ENCODE measurements at regions not wholly inside any gene's neighbourhood (a gene's known extent, or its start where the extent isn't known, plus 50 kb on each side); places are given as distances from the start of the nearest gene placed in this dataset.

- ChIA-PET POLR2A (no interaction called here), CTCF (no interaction called here)
- Histone ChIP-seq H3K36me3 (ENCODE audit: control insufficient read depth in 2 of 3, insufficient read depth in 3 of 3, low read length in 3 of 3) (no peaks in the 10 kb centered on the region), H3K9me3 (ENCODE audit: control insufficient read depth in 2 of 3, low read length in 3 of 3) (no peaks in the 10 kb centered on the region), H3K4me1 (ENCODE audit: control insufficient read depth in 2 of 2, insufficient read depth in 2 of 2, low read length in 2 of 2) (no peaks in the 10 kb centered on the region), H3K4me3 (ENCODE audit: low read length) (no peak overlapping the region), H3K27ac (ENCODE audit: low read depth, low read length) (no peak overlapping the region), H3K27me3 (ENCODE audit: control insufficient read depth in 2 of 2, insufficient read depth in 2 of 2, low read length in 2 of 2) (no peaks in the 10 kb centered on the region)
- no peak overlapping the region for H3K27ac Mint-ChIP-seq
- no peak for ATAC-seq
- H3K4me1 Mint-ChIP-seq = no peaks in the 10 kb centered on the region
- intact Hi-C loops (cut with micrococcal nuclease) = no loop called here
- H3K9me3 Mint-ChIP-seq = peaks cover 0 to 18% (median 9%) of the 10 kb centered on the region in 11 donors
- no peak overlapping the region for H3K4me3 Mint-ChIP-seq
- no peak for DNase-seq
- H3K36me3 Mint-ChIP-seq = no peaks in the 10 kb centered on the region
- no peaks in the 10 kb centered on the region for H3K27me3 Mint-ChIP-seq
Measured at GRCh38 chr7:8893775-8894174, 460.4 kb downstream of the NXPH1 start.

- ChIA-PET POLR2A (no interaction called here), CTCF (no interaction called here)
- no peak for DNase-seq
- Histone ChIP-seq H3K4me3 (ENCODE audit: low read length) (no peak overlapping the region), H3K27me3 (ENCODE audit: control insufficient read depth in 2 of 2, insufficient read depth in 2 of 2, low read length in 2 of 2) (no peaks in the 10 kb centered on the region), H3K9me3 (ENCODE audit: control insufficient read depth in 2 of 3, low read length in 3 of 3) (no peaks in the 10 kb centered on the region), H3K4me1 (ENCODE audit: control insufficient read depth in 2 of 2, insufficient read depth in 2 of 2, low read length in 2 of 2) (no peaks in the 10 kb centered on the region), H3K27ac (ENCODE audit: low read depth, low read length) (no peak overlapping the region), H3K36me3 (ENCODE audit: control insufficient read depth in 2 of 3, insufficient read depth in 3 of 3, low read length in 3 of 3) (no peaks in the 10 kb centered on the region)
- Mint-ChIP-seq H3K27me3 (no peaks in the 10 kb centered on the region), H3K4me3 (no peak overlapping the region), H3K27ac (no peak overlapping the region), H3K9me3 (peaks cover 0 to 7% (median 0%) of the 10 kb centered on the region in 11 donors), H3K36me3 (no peaks in the 10 kb centered on the region), H3K4me1 (no peaks in the 10 kb centered on the region)
- intact Hi-C loops (cut with micrococcal nuclease) = no loop called here
- no peak for ATAC-seq
Measured at GRCh38 chr7:8906396-8907075, 473.1 kb downstream of the NXPH1 start.

GRCh38 chr7:8908889-8909288, 475.5 kb downstream of the NXPH1 start:
- peaks cover 0 to 3% (median 0%) of the 10 kb centered on the region in 11 donors for H3K9me3 Mint-ChIP-seq
- Histone ChIP-seq H3K27me3 (ENCODE audit: control insufficient read depth in 2 of 2, insufficient read depth in 2 of 2, low read length in 2 of 2) (no peaks in the 10 kb centered on the region), H3K27ac (ENCODE audit: low read depth, low read length) (no peak overlapping the region), H3K9me3 (ENCODE audit: control insufficient read depth in 2 of 3, low read length in 3 of 3) (no peaks in the 10 kb centered on the region), H3K4me1 (ENCODE audit: control insufficient read depth in 2 of 2, insufficient read depth in 2 of 2, low read length in 2 of 2) (no peaks in the 10 kb centered on the region), H3K36me3 (ENCODE audit: control insufficient read depth in 2 of 3, insufficient read depth in 3 of 3, low read length in 3 of 3) (no peaks in the 10 kb centered on the region), H3K4me3 (ENCODE audit: low read length) (no peak overlapping the region)
- no peaks in the 10 kb centered on the region for H3K27me3 Mint-ChIP-seq
- DNase-seq (no peak), ATAC-seq (no peak)
- no peak overlapping the region for H3K27ac Mint-ChIP-seq
- ChIA-PET POLR2A (no interaction called here), CTCF (no interaction called here)
- no peaks in the 10 kb centered on the region for H3K4me1 Mint-ChIP-seq
- intact Hi-C loops (cut with micrococcal nuclease) = no loop called here
- no peaks in the 10 kb centered on the region for H3K36me3 Mint-ChIP-seq
- H3K4me3 Mint-ChIP-seq = no peak overlapping the region

GRCh38 chr7:8913682-8914081, 480.3 kb downstream of the NXPH1 start:
- Mint-ChIP-seq H3K36me3 (no peaks in the 10 kb centered on the region), H3K9me3 (peaks cover 0 to 6% (median 0%) of the 10 kb centered on the region in 11 donors), H3K27me3 (no peaks in the 10 kb centered on the region), H3K27ac (no peak overlapping the region), H3K4me1 (no peaks in the 10 kb centered on the region), H3K4me3 (no peak overlapping the region)
- Histone ChIP-seq H3K4me1 (ENCODE audit: control insufficient read depth in 2 of 2, insufficient read depth in 2 of 2, low read length in 2 of 2) (no peaks in the 10 kb centered on the region), H3K27me3 (ENCODE audit: control insufficient read depth in 2 of 2, insufficient read depth in 2 of 2, low read length in 2 of 2) (no peaks in the 10 kb centered on the region), H3K4me3 (ENCODE audit: low read length) (no peak overlapping the region), H3K36me3 (ENCODE audit: control insufficient read depth in 2 of 3, insufficient read depth in 3 of 3, low read length in 3 of 3) (no peaks in the 10 kb centered on the region), H3K27ac (ENCODE audit: low read depth, low read length) (no peak overlapping the region), H3K9me3 (ENCODE audit: control insufficient read depth in 2 of 3, low read length in 3 of 3) (no peaks in the 10 kb centered on the region)
- intact Hi-C loops (cut with micrococcal nuclease) = no loop called here
- ATAC-seq (no peak), DNase-seq (no peak)
- ChIA-PET POLR2A (no interaction called here), CTCF (no interaction called here)

GRCh38 chr7:8921807-8922206, 488.4 kb downstream of the NXPH1 start:
- POLR2A ChIA-PET = no interaction called here
- no peak for ATAC-seq
- intact Hi-C loops (cut with micrococcal nuclease) = no loop called here
- no peaks in the 10 kb centered on the region for H3K9me3 ChIP-seq (ENCODE audit: control insufficient read depth in 2 of 3, low read length in 3 of 3)
- H3K36me3 ChIP-seq (ENCODE audit: control insufficient read depth in 2 of 3, insufficient read depth in 3 of 3, low read length in 3 of 3) = no peaks in the 10 kb centered on the region
- H3K9me3 Mint-ChIP-seq = peaks cover 0 to 26% (median 3%) of the 10 kb centered on the region in 11 donors
- no peaks in the 10 kb centered on the region for H3K36me3 Mint-ChIP-seq
- no peak overlapping the region for H3K27ac ChIP-seq (ENCODE audit: low read depth, low read length)
- H3K27me3 Mint-ChIP-seq = no peaks in the 10 kb centered on the region
- H3K4me3 ChIP-seq (ENCODE audit: low read length) = no peak overlapping the region
- H3K27ac Mint-ChIP-seq = no peak overlapping the region
- no peak for DNase-seq
- CTCF ChIA-PET = no interaction called here
- no peak overlapping the region for H3K4me3 Mint-ChIP-seq
- H3K4me1 ChIP-seq (ENCODE audit: control insufficient read depth in 2 of 2, insufficient read depth in 2 of 2, low read length in 2 of 2) = no peaks in the 10 kb centered on the region
- no peaks in the 10 kb centered on the region for H3K27me3 ChIP-seq (ENCODE audit: control insufficient read depth in 2 of 2, insufficient read depth in 2 of 2, low read length in 2 of 2)
- no peaks in the 10 kb centered on the region for H3K4me1 Mint-ChIP-seq

- Mint-ChIP-seq H3K4me3 (no peak overlapping the region), H3K27me3 (no peaks in the 10 kb centered on the region)
- POLR2A ChIA-PET = no interaction called here
Measured at GRCh38 chr7:8922726-8923125, 489.3 kb downstream of the NXPH1 start.

GRCh38 chr7:8923164-8923806, 489.9 kb downstream of the NXPH1 start:
- CTCF ChIA-PET = no interaction called here
- intact Hi-C loops (cut with micrococcal nuclease) = no loop called here
- no peaks in the 10 kb centered on the region for H3K27me3 ChIP-seq (ENCODE audit: control insufficient read depth in 2 of 2, insufficient read depth in 2 of 2, low read length in 2 of 2)
- no peaks in the 10 kb centered on the region for H3K36me3 Mint-ChIP-seq
- no peak overlapping the region for H3K4me3 ChIP-seq (ENCODE audit: low read length)
- no peaks in the 10 kb centered on the region for H3K9me3 ChIP-seq (ENCODE audit: control insufficient read depth in 2 of 3, low read length in 3 of 3)
- POLR2A ChIA-PET = no interaction called here
- H3K4me1 ChIP-seq (ENCODE audit: control insufficient read depth in 2 of 2, insufficient read depth in 2 of 2, low read length in 2 of 2) = no peaks in the 10 kb centered on the region
- H3K27ac ChIP-seq (ENCODE audit: low read depth, low read length) = no peak overlapping the region
- H3K27me3 Mint-ChIP-seq = no peaks in the 10 kb centered on the region
- no peaks in the 10 kb centered on the region for H3K36me3 ChIP-seq (ENCODE audit: control insufficient read depth in 2 of 3, insufficient read depth in 3 of 3, low read length in 3 of 3)
- no peak overlapping the region for H3K4me3 Mint-ChIP-seq
- H3K27ac Mint-ChIP-seq = no peak overlapping the region
- DNase-seq (no peak), ATAC-seq (no peak)
- peaks cover 0 to 22% (median 3%) of the 10 kb centered on the region in 11 donors for H3K9me3 Mint-ChIP-seq
- no peaks in the 10 kb centered on the region for H3K4me1 Mint-ChIP-seq

More at GRCh38 chr7:8922726-8923125, 489.3 kb downstream of the NXPH1 start:
- ATAC-seq = no peak
- no peaks in the 10 kb centered on the region for H3K9me3 ChIP-seq (ENCODE audit: control insufficient read depth in 2 of 3, low read length in 3 of 3)
- no peak overlapping the region for H3K4me3 ChIP-seq (ENCODE audit: low read length)
- Mint-ChIP-seq H3K4me1 (no peaks in the 10 kb centered on the region), H3K9me3 (peaks cover 0 to 26% (median 3%) of the 10 kb centered on the region in 11 donors), H3K27ac (no peak overlapping the region), H3K36me3 (no peaks in the 10 kb centered on the region)
- no peak overlapping the region for H3K27ac ChIP-seq (ENCODE audit: low read depth, low read length)
- no peaks in the 10 kb centered on the region for H3K4me1 ChIP-seq (ENCODE audit: control insufficient read depth in 2 of 2, insufficient read depth in 2 of 2, low read length in 2 of 2)
- no peaks in the 10 kb centered on the region for H3K36me3 ChIP-seq (ENCODE audit: control insufficient read depth in 2 of 3, insufficient read depth in 3 of 3, low read length in 3 of 3)
- CTCF ChIA-PET = no interaction called here
- DNase-seq = no peak
- H3K27me3 ChIP-seq (ENCODE audit: control insufficient read depth in 2 of 2, insufficient read depth in 2 of 2, low read length in 2 of 2) = no peaks in the 10 kb centered on the region
- intact Hi-C loops (cut with micrococcal nuclease) = no loop called here

Data from naive thymus-derived CD4-positive, alpha-beta T cell (primary cell).